IPS-18a (cell line): ENCODE measurements at regions not wholly inside any gene's neighbourhood (a gene's known extent, or its start where the extent isn't known, plus 50 kb on each side); places are given as distances from the start of the nearest gene placed in this dataset.

ENCODE experiments used
- H3K27ac ChIP-seq: one replicate; pipeline ENCODE4 v1.5.1; 2013; ENCODE audit warnings: low read length
- H3K27me3 ChIP-seq: one replicate; pipeline ENCODE4 v1.6.1; 2013; ENCODE audit warnings: mild to moderate bottlenecking, low read length; ENCODE audit not compliant: control insufficient read depth, insufficient read depth
- H3K36me3 ChIP-seq: one replicate; pipeline ENCODE4 v1.6.1; 2013; ENCODE audit warnings: low read depth, low read length; ENCODE audit not compliant: control insufficient read depth
- H3K4me1 ChIP-seq: one replicate; pipeline ENCODE4 v1.6.1; 2013; ENCODE audit warnings: low read depth, low read length; ENCODE audit not compliant: control insufficient read depth
- H3K4me3 ChIP-seq: one replicate; pipeline ENCODE4 v1.5.1; 2013; ENCODE audit warnings: low read length
- H3K9ac ChIP-seq: one replicate; pipeline ENCODE4 v1.6.1; 2013; ENCODE audit warnings: mild to moderate bottlenecking, low read length, moderate library complexity
- H3K9me3 ChIP-seq: one replicate; pipeline ENCODE4 v1.6.1; 2013; ENCODE audit warnings: low read depth, low read length; ENCODE audit not compliant: control insufficient read depth

DNA sequence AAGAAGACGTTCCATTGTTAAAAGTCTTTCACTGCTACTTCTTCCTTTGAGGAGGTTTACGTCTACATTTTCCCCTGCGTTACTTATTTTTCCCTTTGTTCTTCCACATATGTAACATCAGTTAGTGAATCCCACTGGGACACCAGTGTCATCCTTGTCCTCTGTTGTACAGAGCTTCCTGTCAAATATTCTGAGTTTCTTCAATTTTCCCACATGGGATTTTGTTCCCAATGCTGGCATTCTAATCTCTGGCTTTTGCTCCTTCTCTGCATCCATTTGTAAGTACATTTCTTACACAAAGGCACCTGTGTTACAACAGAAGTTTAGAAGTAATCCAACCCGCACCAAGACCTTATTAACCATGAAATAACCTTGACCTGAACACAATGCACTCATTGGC lies 627.4 kb upstream of the PFKP start:
- H3K4me3 ChIP-seq, result no peak overlapping the region
- H3K9ac ChIP-seq, result no peak overlapping the region
- no peaks in the 10 kb centered on the region for H3K36me3 ChIP-seq
- H3K27me3 ChIP-seq, result no peaks in the 10 kb centered on the region
- no peaks in the 10 kb centered on the region for H3K4me1 ChIP-seq
- peaks cover 4% of the 10 kb centered on the region for H3K9me3 ChIP-seq
- H3K27ac ChIP-seq, result no peak overlapping the region

DNA sequence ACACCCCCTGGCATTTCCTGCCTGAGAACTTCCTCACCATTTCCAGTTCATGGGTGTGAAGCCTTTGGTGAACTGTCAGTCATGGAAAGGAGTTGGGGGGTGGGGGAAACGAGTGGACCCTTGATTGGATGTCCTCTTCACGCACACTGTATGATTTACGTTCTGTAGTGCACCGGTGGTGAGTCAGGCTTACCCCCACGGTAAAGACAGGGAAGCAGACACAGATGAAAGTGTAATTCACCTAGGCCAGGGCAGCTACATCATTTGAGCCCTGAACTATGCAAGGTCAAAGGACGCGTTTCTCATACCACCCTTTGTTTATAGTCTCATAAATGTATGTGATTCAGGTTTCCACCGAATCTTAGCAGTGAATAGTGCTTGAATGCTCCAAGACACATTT lies 628.3 kb upstream of the PFKP start:
- H3K27ac ChIP-seq, result no peak overlapping the region
- peaks cover 10% of the 10 kb centered on the region for H3K9me3 ChIP-seq
- no peak overlapping the region for H3K9ac ChIP-seq
- no peaks in the 10 kb centered on the region for H3K27me3 ChIP-seq
- no peaks in the 10 kb centered on the region for H3K36me3 ChIP-seq
- H3K4me1 ChIP-seq, result no peaks in the 10 kb centered on the region
- no peak overlapping the region for H3K4me3 ChIP-seq

DNA sequence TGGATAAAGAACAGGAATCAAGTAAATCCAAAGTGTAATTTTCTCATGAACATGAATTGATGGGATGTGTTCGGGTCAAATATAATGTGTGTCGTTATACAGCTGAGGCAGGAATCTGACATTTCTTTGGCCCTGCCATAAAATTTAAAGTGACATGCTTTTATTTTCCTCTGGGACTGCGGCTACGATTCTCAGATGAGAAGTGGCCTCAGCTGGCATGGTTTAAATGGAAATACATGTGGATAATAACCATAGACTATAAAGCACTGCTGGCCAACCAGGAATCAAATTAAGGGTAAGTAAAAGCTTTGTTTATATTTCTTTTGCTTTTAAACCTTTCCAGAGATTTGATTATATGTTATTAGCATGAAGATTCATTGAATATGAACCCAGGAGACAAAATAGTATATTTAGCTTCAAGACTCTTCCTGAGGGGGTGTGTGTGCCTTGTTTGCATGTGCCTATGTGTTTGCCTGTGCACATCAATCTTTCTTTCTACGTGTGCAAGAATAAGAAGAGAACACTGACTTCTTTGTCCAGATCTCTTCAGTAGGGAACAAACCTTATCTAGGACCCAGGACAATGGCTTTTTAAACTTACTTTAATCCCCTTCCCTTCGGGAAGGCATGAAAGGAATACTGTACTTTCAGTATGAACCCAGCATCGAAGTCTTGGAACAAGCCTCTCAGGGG lies 629.0 kb upstream of the PFKP start:
- Histone ChIP-seq H3K9ac (no peak overlapping the region), H3K36me3 (no peaks in the 10 kb centered on the region), H3K4me3 (no peak overlapping the region), H3K4me1 (no peaks in the 10 kb centered on the region), H3K9me3 (peaks cover 10% of the 10 kb centered on the region), H3K27me3 (no peaks in the 10 kb centered on the region), H3K27ac (no peak overlapping the region)

DNA sequence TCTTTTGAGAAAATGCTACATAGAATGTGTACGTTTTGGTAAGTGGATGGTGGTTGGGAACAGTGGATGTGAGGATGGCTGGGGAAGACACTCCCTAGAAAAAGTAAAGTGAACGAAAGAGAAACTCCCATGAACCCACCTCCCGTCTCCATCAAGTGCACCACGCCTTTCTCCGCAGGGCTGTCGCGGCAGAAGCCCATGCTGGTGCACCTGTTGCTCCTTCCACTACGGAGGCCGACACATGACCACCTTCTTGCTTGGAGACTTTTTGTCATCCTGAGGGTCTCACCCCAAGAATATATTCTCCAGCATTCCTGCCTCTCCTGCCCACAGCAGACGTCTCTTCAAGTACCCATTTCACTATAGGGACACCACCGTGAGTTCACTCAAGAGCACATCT lies 630.4 kb upstream of the PFKP start:
- peaks cover 10% of the 10 kb centered on the region for H3K9me3 ChIP-seq
- H3K4me3 ChIP-seq, result no peak overlapping the region
- no peaks in the 10 kb centered on the region for H3K4me1 ChIP-seq
- H3K27ac ChIP-seq, result no peak overlapping the region
- H3K27me3 ChIP-seq, result no peaks in the 10 kb centered on the region
- no peaks in the 10 kb centered on the region for H3K36me3 ChIP-seq
- no peak overlapping the region for H3K9ac ChIP-seq

DNA sequence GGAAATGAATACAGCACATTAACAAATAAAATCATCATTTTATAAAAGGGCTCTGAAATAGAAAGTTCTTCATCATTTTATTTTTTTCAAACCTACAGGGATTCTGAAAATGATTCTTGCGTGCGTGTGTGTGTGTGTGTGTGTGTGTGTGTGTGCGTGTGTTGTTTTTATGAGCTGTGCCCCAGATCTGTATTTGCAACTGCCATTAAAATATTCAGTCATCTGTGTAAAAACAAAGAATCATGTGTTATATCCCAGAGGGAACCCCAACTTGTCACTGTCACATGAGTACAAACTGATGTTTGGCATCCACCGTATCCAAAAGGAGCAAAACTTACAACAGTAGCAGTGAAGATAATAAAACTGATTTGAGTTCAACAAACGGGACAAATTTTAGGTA lies 635.4 kb upstream of the PFKP start:
- Histone ChIP-seq H3K36me3 (no peaks in the 10 kb centered on the region), H3K27ac (no peak overlapping the region), H3K4me1 (no peaks in the 10 kb centered on the region), H3K27me3 (no peaks in the 10 kb centered on the region), H3K9me3 (peaks cover 10% of the 10 kb centered on the region), H3K9ac (no peak overlapping the region), H3K4me3 (no peak overlapping the region)

DNA sequence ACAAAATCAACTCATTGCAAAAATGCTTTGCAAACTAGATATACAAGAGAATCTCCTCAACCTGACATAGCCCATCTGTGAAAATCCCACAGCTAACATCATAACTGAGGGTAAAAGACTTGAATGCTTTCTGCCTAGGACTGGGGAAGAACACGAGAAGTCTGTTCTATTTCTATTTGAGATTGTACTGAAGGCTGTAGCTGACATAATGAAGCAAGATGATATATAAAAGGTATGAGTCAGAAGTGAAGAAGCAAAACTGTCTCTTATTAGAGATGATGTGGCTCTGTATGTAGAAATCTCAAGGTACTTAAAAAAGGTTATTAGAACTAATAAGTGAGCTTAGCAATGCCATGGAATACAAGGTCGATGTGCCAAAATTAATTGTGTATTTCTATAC lies 639.9 kb upstream of the PFKP start:
- Histone ChIP-seq H3K9ac (no peak overlapping the region), H3K4me3 (no peak overlapping the region), H3K9me3 (no peaks in the 10 kb centered on the region), H3K27me3 (no peaks in the 10 kb centered on the region), H3K27ac (no peak overlapping the region), H3K4me1 (no peaks in the 10 kb centered on the region), H3K36me3 (no peaks in the 10 kb centered on the region)

DNA sequence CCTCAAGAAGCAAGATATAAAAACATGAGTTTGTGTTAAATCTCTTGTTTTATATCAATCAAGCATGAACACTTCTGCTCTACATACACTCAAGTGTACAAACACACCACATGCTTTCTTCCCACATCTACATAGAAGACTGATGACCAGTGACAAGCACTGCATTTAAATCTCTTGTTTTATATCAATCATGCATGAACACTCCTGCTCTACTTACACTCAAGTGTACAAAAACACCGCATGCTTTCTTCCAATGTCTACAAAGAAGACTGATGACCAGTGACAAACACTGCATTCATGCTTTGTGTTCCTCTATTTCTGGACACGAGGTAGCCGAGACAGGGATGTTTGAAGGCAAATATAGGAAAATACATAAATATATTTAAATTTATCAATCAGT lies 642.0 kb upstream of the PFKP start:
- no peak overlapping the region for H3K4me3 ChIP-seq
- H3K9me3 ChIP-seq, result no peaks in the 10 kb centered on the region
- no peak overlapping the region for H3K27ac ChIP-seq
- H3K4me1 ChIP-seq, result no peaks in the 10 kb centered on the region
- H3K36me3 ChIP-seq, result no peaks in the 10 kb centered on the region
- H3K27me3 ChIP-seq, result no peaks in the 10 kb centered on the region
- H3K9ac ChIP-seq, result no peak overlapping the region

DNA sequence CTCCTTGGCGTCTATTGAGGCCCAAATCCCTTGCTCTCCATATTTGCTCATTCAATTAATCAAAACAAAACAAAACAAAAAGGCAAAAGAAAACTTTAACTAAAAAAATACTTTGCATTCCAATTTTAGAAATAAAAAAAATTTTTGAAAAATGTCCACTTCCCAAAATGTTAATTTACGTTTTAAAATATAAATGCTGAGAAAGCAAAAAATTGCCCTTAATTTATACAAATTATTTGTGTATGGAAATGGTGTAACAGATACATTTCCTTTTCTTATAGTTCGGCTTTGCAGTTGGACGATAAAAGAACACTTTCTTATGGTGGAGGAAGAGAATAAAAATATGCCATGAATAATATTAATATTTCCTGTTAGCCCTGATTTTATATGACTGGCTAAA lies 652.8 kb upstream of the PFKP start:
- H3K27me3 ChIP-seq, result no peaks in the 10 kb centered on the region
- no peaks in the 10 kb centered on the region for H3K9me3 ChIP-seq
- no peak overlapping the region for H3K4me3 ChIP-seq
- H3K27ac ChIP-seq, result no peak overlapping the region
- H3K9ac ChIP-seq, result no peak overlapping the region
- no peaks in the 10 kb centered on the region for H3K4me1 ChIP-seq
- H3K36me3 ChIP-seq, result no peaks in the 10 kb centered on the region

DNA sequence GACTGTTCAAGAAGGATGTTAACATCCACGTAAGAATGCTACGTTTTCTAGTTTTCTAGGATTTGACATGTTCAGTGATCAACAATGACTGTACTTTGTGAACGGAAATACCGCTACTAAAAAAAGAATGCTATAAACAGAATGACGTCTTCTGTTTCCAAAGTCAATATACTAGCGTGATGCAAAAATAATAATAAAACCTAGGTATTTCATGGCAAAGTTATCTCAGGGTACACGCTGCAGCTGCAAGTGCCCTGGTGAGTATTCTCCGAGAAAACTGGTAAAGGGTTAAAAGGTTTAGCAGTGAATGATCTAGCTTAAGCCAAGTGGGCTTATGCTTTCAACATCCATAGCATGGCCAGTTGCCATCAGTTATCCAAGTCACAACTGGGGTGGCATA lies 653.3 kb upstream of the PFKP start:
- H3K27me3 ChIP-seq, result no peaks in the 10 kb centered on the region
- no peak overlapping the region for H3K9ac ChIP-seq
- no peak overlapping the region for H3K27ac ChIP-seq
- H3K4me1 ChIP-seq, result no peaks in the 10 kb centered on the region
- no peaks in the 10 kb centered on the region for H3K36me3 ChIP-seq
- H3K4me3 ChIP-seq, result no peak overlapping the region
- H3K9me3 ChIP-seq, result no peaks in the 10 kb centered on the region

DNA sequence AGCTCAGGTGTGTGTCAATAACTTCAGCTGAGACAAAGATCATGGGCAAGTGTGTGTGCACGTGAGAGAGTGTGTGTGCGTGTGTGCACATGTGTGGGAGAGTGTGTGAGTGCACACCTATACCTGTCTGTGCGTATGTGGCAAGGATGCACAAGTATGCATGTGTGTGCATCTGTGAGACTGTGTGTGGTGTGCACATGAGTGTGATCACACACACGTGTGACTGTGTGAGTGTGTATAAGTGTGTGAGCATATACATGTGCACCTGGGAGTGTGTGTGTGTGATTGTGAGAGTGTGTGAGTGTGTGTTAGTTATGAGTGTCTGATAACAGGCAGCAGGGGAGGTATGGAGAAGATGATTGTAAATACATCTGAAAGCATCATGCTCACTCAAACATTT lies 657.3 kb upstream of the PFKP start:
- Histone ChIP-seq H3K36me3 (no peaks in the 10 kb centered on the region), H3K27me3 (no peaks in the 10 kb centered on the region), H3K4me3 (no peak overlapping the region), H3K27ac (no peak overlapping the region), H3K9ac (no peak overlapping the region), H3K9me3 (no peaks in the 10 kb centered on the region), H3K4me1 (no peaks in the 10 kb centered on the region)

DNA sequence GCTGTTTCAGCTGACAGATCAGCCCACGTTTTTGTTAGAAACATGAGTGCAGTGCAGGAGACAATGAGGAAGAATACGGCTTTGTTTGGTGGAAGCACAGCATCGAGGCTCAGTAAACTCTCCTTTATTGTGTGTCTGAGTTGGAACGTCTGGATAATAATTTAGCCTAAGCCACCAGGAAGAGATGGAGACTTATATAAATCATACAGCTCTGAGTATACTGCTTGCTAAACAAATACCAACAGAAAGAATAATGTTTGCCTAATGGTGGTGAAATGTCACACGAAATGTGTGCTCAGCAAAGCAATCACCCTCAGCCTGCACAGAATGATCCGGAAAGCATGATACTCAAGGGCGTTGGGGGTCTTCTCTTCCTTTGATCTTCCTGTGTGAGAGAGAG lies 664.1 kb upstream of the ADARB2 start:
- H3K27me3 ChIP-seq, result no peaks in the 10 kb centered on the region
- no peak overlapping the region for H3K4me3 ChIP-seq
- H3K36me3 ChIP-seq, result no peaks in the 10 kb centered on the region
- H3K27ac ChIP-seq, result no peak overlapping the region
- no peak overlapping the region for H3K9ac ChIP-seq
- no peaks in the 10 kb centered on the region for H3K4me1 ChIP-seq
- H3K9me3 ChIP-seq, result no peaks in the 10 kb centered on the region

DNA sequence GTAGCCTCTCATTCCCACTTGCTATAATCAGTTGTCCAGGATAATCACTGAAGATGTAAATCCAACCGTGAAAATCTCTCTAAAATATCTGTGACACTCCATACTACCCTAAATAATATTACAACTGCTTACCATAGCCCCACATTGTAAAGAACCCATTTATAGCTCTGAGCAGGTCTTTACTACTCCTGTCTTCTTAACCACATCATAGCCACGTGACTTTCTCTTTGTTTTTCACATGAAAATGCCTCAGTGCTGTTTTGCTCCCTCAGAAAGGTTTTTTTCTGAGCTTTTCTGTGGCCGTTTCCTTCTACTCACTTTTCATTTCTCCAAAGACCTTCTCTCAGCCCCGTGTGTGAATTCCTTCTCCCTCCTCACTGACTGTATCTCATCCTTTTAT lies 662.2 kb upstream of the ADARB2 start:
- H3K27ac ChIP-seq, result no peak overlapping the region
- no peaks in the 10 kb centered on the region for H3K36me3 ChIP-seq
- H3K9me3 ChIP-seq, result no peaks in the 10 kb centered on the region
- no peak overlapping the region for H3K4me3 ChIP-seq
- H3K4me1 ChIP-seq, result no peaks in the 10 kb centered on the region
- no peak overlapping the region for H3K9ac ChIP-seq
- H3K27me3 ChIP-seq, result no peaks in the 10 kb centered on the region
